ENCODE measurements at regions not wholly inside any gene's neighbourhood (a gene's known extent, or its start where the extent isn't known, plus 50 kb on each side); places are given as distances from the start of the nearest gene placed in this dataset.

DNA sequence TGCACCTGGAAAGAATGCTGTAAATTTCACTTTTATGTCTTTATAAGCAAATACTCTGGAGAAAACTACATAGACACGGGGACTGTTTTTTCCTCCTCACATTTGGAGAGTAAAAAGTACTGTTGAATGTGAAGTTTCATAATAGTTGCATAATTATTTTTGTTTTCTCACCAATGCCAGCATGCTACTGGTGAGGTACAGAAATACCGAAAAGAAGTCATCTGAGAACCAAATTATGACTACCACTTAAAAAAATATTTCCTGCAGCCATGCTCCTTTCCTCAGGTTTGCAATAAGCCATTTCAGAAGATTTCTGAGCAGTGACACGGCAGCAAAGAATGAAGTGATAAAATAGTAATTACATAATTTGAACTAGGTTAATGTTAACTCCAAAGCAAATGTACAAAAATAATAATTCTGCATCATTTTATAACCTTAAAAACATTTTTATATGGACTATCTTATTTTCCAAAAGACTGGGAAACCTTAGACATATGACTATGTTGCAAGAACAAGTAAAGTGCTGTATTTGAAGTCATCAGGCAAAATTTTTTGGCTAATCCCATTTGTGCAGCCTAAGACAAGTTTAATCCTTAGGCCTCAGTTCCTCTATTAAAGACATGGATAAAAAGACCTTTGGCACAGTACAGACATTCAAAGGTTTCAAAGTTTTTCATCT is 144.7 kb downstream of the PCSK1 start:
- DNase-seq (ENCODE audit: low read depth), result no peak
- TF ChIP-seq, protein P1, sequence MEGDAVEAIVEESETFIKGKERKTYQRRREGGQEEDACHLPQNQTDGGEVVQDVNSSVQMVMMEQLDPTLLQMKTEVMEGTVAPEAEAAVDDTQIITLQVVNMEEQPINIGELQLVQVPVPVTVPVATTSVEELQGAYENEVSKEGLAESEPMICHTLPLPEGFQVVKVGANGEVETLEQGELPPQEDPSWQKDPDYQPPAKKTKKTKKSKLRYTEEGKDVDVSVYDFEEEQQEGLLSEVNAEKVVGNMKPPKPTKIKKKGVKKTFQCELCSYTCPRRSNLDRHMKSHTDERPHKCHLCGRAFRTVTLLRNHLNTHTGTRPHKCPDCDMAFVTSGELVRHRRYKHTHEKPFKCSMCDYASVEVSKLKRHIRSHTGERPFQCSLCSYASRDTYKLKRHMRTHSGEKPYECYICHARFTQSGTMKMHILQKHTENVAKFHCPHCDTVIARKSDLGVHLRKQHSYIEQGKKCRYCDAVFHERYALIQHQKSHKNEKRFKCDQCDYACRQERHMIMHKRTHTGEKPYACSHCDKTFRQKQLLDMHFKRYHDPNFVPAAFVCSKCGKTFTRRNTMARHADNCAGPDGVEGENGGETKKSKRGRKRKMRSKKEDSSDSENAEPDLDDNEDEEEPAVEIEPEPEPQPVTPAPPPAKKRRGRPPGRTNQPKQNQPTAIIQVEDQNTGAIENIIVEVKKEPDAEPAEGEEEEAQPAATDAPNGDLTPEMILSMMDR (IDR thresholded peaks at IDR 0.05; ENCODE audit: low read depth, low read length, missing control alignments), result no peak
- in situ Hi-C loops (cut with HindIII; ENCODE audit: low sequenced_read_pairs), result no loop called here
- H3K4me3 ChIP-seq (ENCODE audit: low read depth, low read length), result no peak overlapping the region

DNA sequence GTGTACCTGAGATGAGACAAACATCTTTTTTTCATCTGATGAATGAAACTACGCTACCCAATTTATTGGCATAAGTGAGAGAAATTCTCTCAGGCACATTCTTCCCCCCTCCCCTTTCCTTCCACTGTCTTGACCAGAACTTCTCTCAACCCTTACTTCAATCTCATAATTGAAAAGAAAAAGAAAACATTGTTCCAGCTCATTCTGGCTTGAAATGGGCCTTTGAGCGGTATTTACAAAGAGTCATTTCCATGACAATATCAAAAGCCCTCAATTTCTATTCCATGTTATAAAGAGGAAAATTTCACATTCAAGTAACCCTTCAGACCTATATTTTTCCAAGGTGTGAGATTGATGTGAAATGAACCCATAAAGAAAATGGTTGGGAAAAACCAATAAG is 145.9 kb downstream of the PCSK1 start:
- no peak overlapping the region for H3K4me3 ChIP-seq (ENCODE audit: low read depth, low read length)
- TF ChIP-seq, protein P1 (IDR thresholded peaks at IDR 0.05; ENCODE audit: low read depth, low read length, missing control alignments), result no peak
- DNase-seq (ENCODE audit: low read depth), result no peak
- in situ Hi-C loops (cut with HindIII; ENCODE audit: low sequenced_read_pairs), result no loop called here

DNA sequence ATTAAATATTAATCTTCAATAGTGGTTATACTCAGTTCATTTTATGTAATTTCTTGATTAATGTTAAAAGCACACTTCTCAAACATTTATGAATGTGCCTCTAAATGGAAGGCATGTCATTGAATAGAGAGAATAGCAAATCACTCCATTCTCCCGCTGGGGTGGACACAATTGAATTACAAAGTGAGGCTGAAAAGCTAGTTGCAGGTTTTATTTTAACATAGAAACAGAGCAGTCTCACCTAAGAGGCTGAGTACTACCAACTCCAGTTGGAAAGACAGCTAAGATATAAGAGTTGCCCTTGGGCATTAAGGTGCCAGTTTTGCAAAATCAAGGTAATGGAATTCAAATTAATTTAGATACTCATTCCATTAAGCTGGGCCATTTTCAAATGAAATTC is 147.2 kb downstream of the PCSK1 start:
- in situ Hi-C loops (cut with HindIII; ENCODE audit: low sequenced_read_pairs), result no loop called here
- H3K4me3 ChIP-seq (ENCODE audit: low read depth, low read length), result no peak overlapping the region
- TF ChIP-seq, protein P1 (IDR thresholded peaks at IDR 0.05; ENCODE audit: low read depth, low read length, missing control alignments), result no peak
- no peak for DNase-seq (ENCODE audit: low read depth)

DNA sequence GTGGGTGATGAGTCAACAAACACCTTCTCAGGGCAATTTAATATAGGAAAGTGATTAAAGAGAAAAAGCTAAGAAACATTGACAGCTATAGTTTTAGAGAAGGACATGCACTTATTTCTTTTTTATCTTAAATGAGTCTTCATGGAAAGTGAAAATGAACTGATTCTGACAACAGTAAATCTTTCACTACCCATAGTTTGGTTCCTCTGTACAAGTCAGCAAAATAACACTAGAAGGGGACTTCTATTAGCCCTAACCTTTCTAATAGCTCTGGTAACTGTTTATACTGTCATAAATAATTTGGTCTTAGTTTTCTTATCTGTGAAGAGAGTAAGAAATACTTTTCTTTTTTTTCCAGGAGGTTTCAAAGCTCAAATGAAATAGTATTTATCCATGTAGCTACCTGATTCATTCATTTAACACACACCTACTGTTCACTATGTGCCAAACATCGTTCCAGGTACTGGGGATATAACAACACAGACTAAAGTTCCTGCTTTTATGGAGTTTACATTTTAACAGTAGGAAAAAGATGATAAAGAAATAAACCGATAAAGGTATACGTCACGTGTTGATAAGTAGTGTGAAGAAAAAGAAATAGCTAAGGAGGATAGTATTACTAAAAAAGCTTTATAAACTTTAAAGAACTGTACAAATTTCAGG is 148.2 kb downstream of the PCSK1 start:
- H3K4me3 ChIP-seq (ENCODE audit: low read depth, low read length), result no peak overlapping the region
- DNase-seq (ENCODE audit: low read depth), result no peak
- TF ChIP-seq, protein P1 (IDR thresholded peaks at IDR 0.05; ENCODE audit: low read depth, low read length, missing control alignments), result no peak
- in situ Hi-C loops (cut with HindIII; ENCODE audit: low sequenced_read_pairs), result no loop called here

DNA sequence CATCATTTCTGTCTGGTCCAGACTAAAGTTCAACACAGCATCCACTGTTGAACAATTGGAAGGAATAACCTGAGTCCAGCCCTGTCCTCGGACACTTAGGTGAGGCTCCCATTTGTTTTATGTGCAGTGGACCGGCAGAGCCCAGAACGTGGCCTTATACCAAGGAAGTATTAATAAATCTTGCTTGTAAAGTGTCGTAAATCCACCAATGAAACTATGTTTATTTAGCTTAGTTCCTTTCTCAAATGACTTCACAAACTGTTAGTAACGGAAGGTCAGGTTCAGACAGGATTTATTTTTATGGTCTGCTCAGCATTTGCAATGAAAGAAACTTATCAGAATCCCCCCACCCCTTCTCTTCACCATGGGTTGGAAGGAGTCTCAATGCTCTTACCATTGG is 149.5 kb downstream of the PCSK1 start:
- in situ Hi-C loops (cut with HindIII; ENCODE audit: low sequenced_read_pairs), result no loop called here
- no peak for DNase-seq (ENCODE audit: low read depth)
- H3K4me3 ChIP-seq (ENCODE audit: low read depth, low read length), result no peak overlapping the region
- TF ChIP-seq, protein P1 (IDR thresholded peaks at IDR 0.05; ENCODE audit: low read depth, low read length, missing control alignments), result no peak

DNA sequence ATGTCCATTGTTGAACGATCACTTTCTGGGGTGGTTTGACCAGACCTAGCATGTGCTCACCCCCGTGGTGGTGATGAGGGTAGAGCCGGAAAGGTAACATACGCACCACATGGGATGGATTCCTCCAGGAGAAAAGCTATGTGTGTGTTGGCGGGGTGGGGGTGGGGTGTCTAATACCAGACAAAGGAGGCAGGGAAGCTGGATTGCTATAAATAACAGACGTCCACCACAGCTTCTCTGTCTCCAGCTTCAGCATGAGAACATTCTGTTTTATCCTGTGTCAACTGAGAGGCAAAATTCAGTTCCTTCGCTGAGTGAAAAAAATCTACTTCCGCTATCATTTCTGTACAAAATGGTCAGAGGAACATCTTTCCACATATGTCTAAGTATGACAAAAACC is 151.0 kb downstream of the PCSK1 start:
- in situ Hi-C loops (cut with HindIII; ENCODE audit: low sequenced_read_pairs), result no loop called here
- H3K4me3 ChIP-seq (ENCODE audit: low read depth, low read length), result no peak overlapping the region
- DNase-seq (ENCODE audit: low read depth), result no peak
- TF ChIP-seq, protein P1 (IDR thresholded peaks at IDR 0.05; ENCODE audit: low read depth, low read length, missing control alignments), result no peak

All from astrocyte of the cerebellum (primary cell).